ENCODE measurements at regions not wholly inside any gene's neighbourhood (a gene's known extent, or its start where the extent isn't known, plus 50 kb on each side); places are given as distances from the start of the nearest gene placed in this dataset.

DNA sequence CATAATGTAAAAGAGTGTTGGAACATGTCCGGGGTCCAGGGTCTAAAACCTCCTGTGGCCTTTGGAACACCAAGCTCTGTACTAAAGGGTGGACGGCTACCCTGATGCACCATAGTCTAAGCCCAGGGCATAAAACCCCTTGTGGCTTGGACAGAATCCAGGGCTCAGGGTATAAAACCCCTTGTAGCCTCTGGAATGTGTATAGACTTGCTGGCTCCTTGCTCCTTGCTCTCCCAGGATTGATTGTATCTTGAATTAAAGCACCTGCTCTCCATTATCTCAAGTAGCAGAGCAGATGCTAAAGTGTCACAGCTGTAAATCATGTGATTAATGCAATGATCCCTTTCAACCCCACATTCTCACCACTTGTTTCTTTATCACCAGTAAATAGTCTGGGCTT lies 556.5 kb downstream of the LRFN5 start (continued):
- TF ChIP-seq, protein P1, sequence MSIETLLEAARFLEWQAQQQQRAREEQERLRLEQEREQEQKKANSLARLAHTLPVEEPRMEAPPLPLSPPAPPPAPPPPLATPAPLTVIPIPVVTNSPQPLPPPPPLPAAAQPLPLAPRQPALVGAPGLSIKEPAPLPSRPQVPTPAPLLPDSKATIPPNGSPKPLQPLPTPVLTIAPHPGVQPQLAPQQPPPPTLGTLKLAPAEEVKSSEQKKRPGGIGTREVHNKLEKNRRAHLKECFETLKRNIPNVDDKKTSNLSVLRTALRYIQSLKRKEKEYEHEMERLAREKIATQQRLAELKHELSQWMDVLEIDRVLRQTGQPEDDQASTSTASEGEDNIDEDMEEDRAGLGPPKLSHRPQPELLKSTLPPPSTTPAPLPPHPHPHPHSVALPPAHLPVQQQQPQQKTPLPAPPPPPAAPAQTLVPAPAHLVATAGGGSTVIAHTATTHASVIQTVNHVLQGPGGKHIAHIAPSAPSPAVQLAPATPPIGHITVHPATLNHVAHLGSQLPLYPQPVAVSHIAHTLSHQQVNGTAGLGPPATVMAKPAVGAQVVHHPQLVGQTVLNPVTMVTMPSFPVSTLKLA (IDR thresholded peaks at IDR 0.05), result no peak
- TF ChIP-seq CHCHD3 (CRISPR knock-in tag; IDR thresholded peaks at IDR 0.05) (no peak), ZNF367 (CRISPR knock-in tag; IDR thresholded peaks at IDR 0.05; ENCODE audit: borderline replicate concordance) (no peak)

DNA sequence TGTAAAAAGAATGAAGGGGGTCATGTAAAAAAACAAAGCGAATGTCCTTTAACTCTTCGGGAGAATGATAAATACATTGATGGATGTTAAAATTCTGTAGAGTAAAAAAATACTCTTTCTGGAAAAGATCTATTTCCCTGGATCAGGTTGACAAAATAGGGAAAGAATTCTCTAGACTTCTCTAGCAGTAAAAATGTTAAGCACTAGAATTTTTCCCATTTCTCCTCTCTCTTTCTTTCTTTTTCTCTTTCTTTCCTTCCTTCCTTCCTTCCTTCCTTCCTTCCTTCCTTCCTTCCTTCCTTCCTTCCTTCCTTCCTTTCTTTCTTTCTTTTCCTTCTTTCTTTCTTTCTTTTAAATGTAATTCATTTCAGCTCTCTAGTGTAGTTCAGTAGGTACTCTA lies 552.5 kb downstream of the LRFN5 start:
- POLR2A ChIA-PET, result no interaction called here
- no peak overlapping the region for H2AFZ ChIP-seq (ENCODE audit: low read length)
- H3K79me2 ChIP-seq (ENCODE audit: insufficient read depth, low read length), result no peaks in the 10 kb centered on the region
- H3K36me3 ChIP-seq (replicated peaks in 1 of 2; ENCODE audit: control insufficient read depth in 1 of 2, insufficient read depth in 2 of 2, low read length in 2 of 2), result no peaks in the 10 kb centered on the region
- no peak overlapping the region for H3K4me2 ChIP-seq (ENCODE audit: low read depth, low read length)
- ATAC-seq (no peak), FAIRE-seq (no peak), DNase-seq (ENCODE audit: low spot score) (no peak)
- intact Hi-C loops (cut with micrococcal nuclease; ENCODE audit: unreplicated experiment), result no loop called here
- no peak overlapping the region for H3K4me3 ChIP-seq (replicated peaks in 1 of 3; ENCODE audit: insufficient read depth in 1 of 3, low read depth in 2 of 3, low read length in 3 of 3)
- TF ChIP-seq RBFOX2 (IDR thresholded peaks at IDR 0.05; ENCODE audit: low read depth, low read length) (no peak), U2AF2 (IDR thresholded peaks at IDR 0.05; ENCODE audit: low read depth, low read length) (peak; percentile 91; the same call in 1 of the 2 replicates), SRSF9 (IDR thresholded peaks at IDR 0.05; ENCODE audit: borderline replicate concordance, insufficient read depth, low read depth, low read length, poor library complexity, severe bottlenecking) (peak; percentile 93)
- peaks cover 98% of the 10 kb centered on the region for H3K9me3 ChIP-seq (ENCODE audit: low read length)
- BruUV-seq (replicated peaks), result no TSS peak
- no peaks in the 10 kb centered on the region for H3K4me1 ChIP-seq (ENCODE audit: insufficient read depth, low read length)
- no peak overlapping the region for H3K9ac ChIP-seq (ENCODE audit: insufficient read depth, low read depth, low read length)
- WGBS (ENCODE audit: low lambda C conversion rate), result 7% methylated on average over 2 of the region's 2 CpGs
- no peak overlapping the region for H3K27ac ChIP-seq (ENCODE audit: extremely low read length, insufficient read depth, low read length)
- CTCF ChIA-PET (ENCODE audit: low intra/inter-chr PET ratio, low total read pairs), result no interaction called here
- H4K20me1 ChIP-seq (ENCODE audit: insufficient read depth, low read length), result no peaks in the 10 kb centered on the region
- in situ Hi-C loops (cut with HindIII; ENCODE audit: extremely low pct_ligation_motif_present, low pct_unique_long_range_greater_than_20kb), result no loop called here
- no peaks in the 10 kb centered on the region for H3K27me3 ChIP-seq (ENCODE audit: control insufficient read depth in 1 of 2, insufficient read depth in 2 of 2, low read length in 2 of 2)
